HUES64 (cell line): ENCODE measurements at regions not wholly inside any gene's neighbourhood (a gene's known extent, or its start where the extent isn't known, plus 50 kb on each side); places are given as distances from the start of the nearest gene placed in this dataset.

Experiments
- H3K27ac ChIP-seq: 2 replicates; pipeline ENCODE4 v1.7.0; 2013; ENCODE audit warnings: low read depth, low read length, inconsistent platforms
- H3K27me3 ChIP-seq: 2 replicates; pipeline ENCODE4 v1.6.1; 2013; ENCODE audit warnings: mild to moderate bottlenecking, low read length; ENCODE audit not compliant: insufficient read depth
- H3K36me3 ChIP-seq: 2 replicates; pipeline ENCODE4 v1.6.1; 2013; ENCODE audit warnings: mild to moderate bottlenecking, low read length; ENCODE audit not compliant: insufficient read depth
- H3K4me1 ChIP-seq: 2 replicates; pipeline ENCODE4 v1.6.1; 2013; ENCODE audit warnings: mild to moderate bottlenecking, low read length, moderate library complexity; ENCODE audit not compliant: insufficient read depth
- H3K4me3 ChIP-seq: 2 replicates; pipeline ENCODE4 v1.5.1; 2013; ENCODE audit warnings: mild to moderate bottlenecking, low read length, moderate library complexity
- H3K9ac ChIP-seq: 2 replicates; pipeline ENCODE4 v1.6.1; 2013; ENCODE audit warnings: mild to moderate bottlenecking, low read depth, low read length
- H3K9me3 ChIP-seq: 2 replicates; pipeline ENCODE4 v1.6.1; 2013; ENCODE audit warnings: low read depth, low read length; ENCODE audit not compliant: insufficient read depth
- WGBS: fragments of 150-250, 120-280 bp; methylation state at CpG from one replicate; pipeline ENCODE4 v1.1.7; 2013; ENCODE audit warnings: missing lambda C conversion rate; 5-methylcytosine and 5-hydroxymethylcytosine counted together

DNA sequence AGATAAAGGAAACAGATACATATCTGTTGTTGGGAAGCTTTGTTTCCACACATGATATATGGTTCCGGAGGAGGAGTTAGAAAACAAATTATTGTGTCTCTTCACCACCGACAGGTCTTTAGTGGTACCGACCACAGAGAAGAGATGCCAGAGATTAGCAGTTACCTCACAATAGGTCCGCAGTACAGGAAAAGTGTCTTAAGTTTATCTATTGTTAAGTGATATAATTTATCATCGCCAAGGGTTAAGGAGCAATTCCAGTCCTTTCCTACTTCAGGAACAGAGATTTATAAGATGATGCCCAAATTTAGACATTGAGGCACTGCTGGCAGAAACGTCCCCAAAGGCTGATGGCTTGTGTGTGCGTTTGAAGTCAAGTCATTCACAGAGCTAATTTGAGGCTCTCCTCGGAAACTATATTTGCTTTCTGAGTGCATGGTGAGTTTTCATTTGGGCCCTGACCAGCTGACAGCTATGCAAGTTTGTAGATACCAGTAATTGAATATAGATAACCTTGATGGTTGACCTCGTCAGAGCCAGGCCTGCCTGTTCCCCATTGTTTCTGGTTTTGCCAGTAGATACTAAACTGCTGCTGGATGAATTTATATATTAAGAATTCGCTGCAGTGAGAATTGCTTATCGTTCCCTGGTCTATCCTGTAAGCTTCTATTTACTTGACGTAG is 196.4 kb upstream of the IRX3 start:
- H3K9me3 ChIP-seq, result no peaks in the 10 kb centered on the region
- no peaks in the 10 kb centered on the region for H3K36me3 ChIP-seq
- no peak overlapping the region for H3K4me3 ChIP-seq
- H3K4me1 ChIP-seq, result no peaks in the 10 kb centered on the region
- H3K9ac ChIP-seq, result no peak overlapping the region
- WGBS, result 91% methylated on average over 12 of the region's 12 CpGs
- no peak overlapping the region for H3K27ac ChIP-seq
- no peaks in the 10 kb centered on the region for H3K27me3 ChIP-seq

DNA sequence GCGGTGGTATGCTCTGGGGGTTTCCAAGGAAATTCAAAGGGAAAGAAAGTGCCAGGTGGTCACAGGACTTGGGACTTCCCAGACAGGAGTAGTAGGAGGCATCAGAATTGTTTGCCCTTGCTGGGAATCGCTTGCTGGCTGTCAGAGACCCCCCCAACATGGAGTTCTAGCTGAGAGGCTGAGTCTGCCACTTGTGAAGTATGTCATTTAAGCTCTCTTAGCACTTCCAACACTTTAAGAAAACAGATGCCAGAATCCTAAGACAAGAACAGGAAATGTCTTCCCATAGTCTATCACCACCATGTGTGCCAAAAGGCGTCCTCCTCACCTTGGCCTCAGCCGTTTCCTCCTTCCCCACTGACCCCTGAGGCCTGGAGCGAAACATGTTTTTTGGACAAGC is 193.8 kb upstream of the IRX3 start:
- Histone ChIP-seq H3K4me1 (no peaks in the 10 kb centered on the region), H3K36me3 (no peaks in the 10 kb centered on the region), H3K4me3 (no peak overlapping the region), H3K27me3 (no peaks in the 10 kb centered on the region), H3K9me3 (no peaks in the 10 kb centered on the region), H3K9ac (no peak overlapping the region), H3K27ac (no peak overlapping the region)
- whole genome bisulfite sequencing, result 87% methylated on average over 5 of the region's 5 CpGs

DNA sequence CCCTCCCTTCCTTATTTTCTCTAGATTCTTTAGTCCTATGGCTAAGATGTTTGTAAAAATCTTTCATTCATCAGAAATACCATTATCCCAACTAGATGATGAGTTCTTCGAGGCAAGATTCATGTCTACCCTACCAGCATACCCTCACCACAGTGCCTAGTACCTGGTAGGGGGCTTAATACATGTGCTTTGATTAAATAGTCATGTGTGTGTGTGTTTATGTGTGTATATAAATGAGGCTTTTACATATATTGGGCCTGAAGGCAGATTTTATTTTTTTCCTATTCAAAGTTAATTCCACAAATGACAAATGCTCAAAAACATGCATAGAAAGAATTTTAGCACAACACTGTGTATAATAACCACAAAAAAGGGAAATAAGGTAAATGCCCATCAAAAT is 193.0 kb upstream of the IRX3 start:
- no peaks in the 10 kb centered on the region for H3K4me1 ChIP-seq
- H3K4me3 ChIP-seq, result no peak overlapping the region
- no CpG with 5 or more reads among the region's 1 CpG for WGBS
- H3K9me3 ChIP-seq, result no peaks in the 10 kb centered on the region
- H3K36me3 ChIP-seq, result no peaks in the 10 kb centered on the region
- no peak overlapping the region for H3K9ac ChIP-seq
- H3K27ac ChIP-seq, result no peak overlapping the region
- no peaks in the 10 kb centered on the region for H3K27me3 ChIP-seq

DNA sequence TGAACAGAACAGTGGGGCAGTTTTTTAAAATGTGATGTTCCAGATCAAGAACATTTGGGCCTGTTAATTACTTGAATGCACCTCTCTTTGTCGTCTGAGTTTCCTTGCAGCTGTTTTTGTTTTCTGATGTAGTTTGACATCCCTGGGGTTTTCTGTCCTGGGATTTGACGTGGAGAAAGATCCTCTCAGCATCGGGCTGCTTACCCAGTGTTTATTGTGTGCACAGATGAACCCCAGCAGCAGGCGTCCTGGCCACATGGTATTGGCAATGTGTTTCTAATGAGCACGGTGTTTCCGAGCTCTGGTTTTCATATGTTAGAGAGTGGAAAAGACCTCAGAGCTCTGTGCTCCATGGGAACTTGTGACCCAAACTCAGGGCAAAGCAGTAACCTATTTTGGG is 191.1 kb upstream of the IRX3 start:
- Histone ChIP-seq H3K9ac (no peak overlapping the region), H3K36me3 (no peaks in the 10 kb centered on the region), H3K27ac (no peak overlapping the region), H3K27me3 (no peaks in the 10 kb centered on the region), H3K4me1 (no peaks in the 10 kb centered on the region), H3K4me3 (no peak overlapping the region), H3K9me3 (no peaks in the 10 kb centered on the region)
- WGBS, result 92% methylated on average over 6 of the region's 6 CpGs

DNA sequence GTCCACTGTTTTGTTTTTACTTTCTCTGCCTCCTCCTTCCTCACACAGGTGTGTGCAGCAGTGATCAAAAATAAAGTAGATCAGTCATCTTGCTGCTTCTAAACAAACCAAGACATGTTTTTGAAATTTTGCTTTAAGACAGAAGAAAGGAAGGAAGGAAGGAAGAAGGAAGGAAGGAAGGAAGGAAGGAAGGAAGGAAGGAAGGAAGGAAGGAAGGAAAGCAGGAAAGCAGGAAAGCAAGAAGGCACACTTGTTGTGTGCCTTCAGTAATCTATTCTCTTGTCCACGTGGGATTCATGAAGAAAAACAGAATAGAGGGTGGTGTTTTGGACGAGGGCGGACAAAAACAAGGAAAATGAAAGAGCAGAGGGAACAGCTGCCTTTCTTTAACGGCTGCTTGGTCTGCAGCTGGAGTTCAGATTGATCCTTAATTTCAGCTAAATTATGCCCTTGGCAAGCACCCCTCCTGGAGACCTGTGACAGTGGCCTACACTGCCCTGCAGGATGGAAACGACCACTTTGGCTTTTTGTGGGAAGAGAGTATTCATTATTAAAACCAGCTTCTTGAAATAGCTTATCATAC is 188.5 kb upstream of the IRX3 start:
- WGBS, result 90% methylated on average over 5 of the region's 5 CpGs
- Histone ChIP-seq H3K4me1 (no peaks in the 10 kb centered on the region), H3K9me3 (no peaks in the 10 kb centered on the region), H3K27me3 (no peaks in the 10 kb centered on the region), H3K4me3 (no peak overlapping the region), H3K9ac (no peak overlapping the region), H3K36me3 (no peaks in the 10 kb centered on the region), H3K27ac (no peak overlapping the region)

DNA sequence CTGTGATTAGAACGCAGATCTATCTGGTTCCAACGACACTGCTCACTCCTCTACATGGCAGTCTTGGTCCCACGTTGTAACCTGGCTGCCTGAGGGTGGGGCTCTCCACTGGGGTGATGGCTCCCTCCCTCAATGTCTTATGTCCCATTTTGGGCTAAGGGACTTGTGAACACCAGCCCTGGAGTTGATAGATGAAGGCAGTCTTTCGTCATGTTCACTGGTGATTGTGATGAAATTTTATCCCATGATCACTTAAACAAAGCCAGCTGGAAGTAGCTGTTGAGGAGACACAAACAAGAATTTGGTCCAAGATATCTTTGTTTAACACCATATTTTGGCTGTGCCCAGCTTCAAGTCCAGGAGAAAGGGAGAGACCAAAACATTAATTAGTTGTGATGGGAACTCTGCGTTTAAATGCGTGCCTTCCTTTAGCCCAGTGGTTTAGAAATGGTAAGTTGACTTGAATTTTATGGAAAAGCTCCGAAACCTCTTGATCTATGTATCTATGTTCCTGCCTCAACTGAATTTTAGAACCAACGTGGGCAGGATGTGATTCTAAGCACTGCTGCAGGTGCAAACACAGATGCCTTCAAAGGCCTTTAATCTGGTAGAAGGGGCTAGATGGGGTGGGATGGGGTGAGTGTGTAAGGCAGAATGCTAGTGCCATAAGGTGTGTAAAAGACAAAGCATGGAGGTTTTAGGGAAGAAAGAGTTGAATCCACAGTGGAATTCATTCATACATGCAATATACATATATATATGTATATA is 186.8 kb upstream of the IRX3 start:
- Histone ChIP-seq H3K4me3 (no peak overlapping the region), H3K4me1 (no peaks in the 10 kb centered on the region), H3K27me3 (no peaks in the 10 kb centered on the region), H3K36me3 (no peaks in the 10 kb centered on the region), H3K27ac (no peak overlapping the region), H3K9me3 (no peaks in the 10 kb centered on the region), H3K9ac (no peak overlapping the region)
- 88% methylated on average over 8 of the region's 8 CpGs for WGBS

DNA sequence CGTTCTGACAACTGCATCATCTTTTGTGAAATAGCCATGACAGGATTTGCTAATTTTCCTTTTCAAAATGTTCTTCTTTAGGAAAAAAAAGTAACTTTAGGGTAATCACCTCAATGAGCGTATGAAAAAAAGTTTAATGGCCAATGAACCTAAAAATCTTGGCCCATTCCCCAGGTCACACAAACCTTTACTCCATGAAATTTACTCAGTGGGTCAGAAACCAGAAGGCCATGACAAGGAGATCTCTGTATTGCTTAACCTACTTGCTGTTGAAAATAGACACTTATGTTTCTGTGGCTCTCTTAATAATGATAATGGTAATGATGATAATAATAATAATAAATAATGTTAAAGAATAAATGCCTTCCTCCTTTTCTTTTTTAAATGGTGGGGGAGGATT is 180.8 kb upstream of the IRX3 start:
- no peak overlapping the region for H3K27ac ChIP-seq
- no peak overlapping the region for H3K9ac ChIP-seq
- H3K27me3 ChIP-seq, result no peaks in the 10 kb centered on the region
- no peaks in the 10 kb centered on the region for H3K36me3 ChIP-seq
- no peak overlapping the region for H3K4me3 ChIP-seq
- peaks cover 4% of the 10 kb centered on the region; the same call in 1 of the 2 replicates for H3K9me3 ChIP-seq
- 97% methylated on average over 2 of the region's 2 CpGs for WGBS
- H3K4me1 ChIP-seq, result peaks cover 7% of the 10 kb centered on the region

DNA sequence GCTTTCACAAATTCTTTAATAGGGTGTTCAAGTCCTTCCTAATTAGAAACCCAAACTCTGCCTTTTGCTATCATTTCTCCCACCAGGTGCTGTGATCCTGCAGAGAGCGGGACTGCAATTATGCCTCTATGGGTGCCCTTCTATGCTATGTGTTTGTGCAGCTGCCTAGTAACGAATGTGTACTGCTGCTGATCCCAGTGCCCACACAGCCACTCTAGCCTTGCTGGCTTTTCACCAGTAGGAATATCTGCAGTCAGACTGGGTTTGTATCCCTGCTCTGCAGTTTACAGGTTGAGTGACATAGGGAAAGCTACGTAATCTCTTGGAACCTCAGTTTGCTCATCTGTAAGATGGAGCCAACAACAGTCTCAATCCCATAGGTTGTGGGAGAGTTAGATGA is 179.6 kb upstream of the IRX3 start:
- peaks cover 17% of the 10 kb centered on the region for H3K4me1 ChIP-seq
- H3K27ac ChIP-seq, result no peak overlapping the region
- peaks cover 4% of the 10 kb centered on the region; the same call in 1 of the 2 replicates for H3K9me3 ChIP-seq
- no peak overlapping the region for H3K4me3 ChIP-seq
- no peak overlapping the region for H3K9ac ChIP-seq
- 96% methylated on average over 3 of the region's 3 CpGs for WGBS
- H3K27me3 ChIP-seq, result no peaks in the 10 kb centered on the region
- H3K36me3 ChIP-seq, result no peaks in the 10 kb centered on the region

DNA sequence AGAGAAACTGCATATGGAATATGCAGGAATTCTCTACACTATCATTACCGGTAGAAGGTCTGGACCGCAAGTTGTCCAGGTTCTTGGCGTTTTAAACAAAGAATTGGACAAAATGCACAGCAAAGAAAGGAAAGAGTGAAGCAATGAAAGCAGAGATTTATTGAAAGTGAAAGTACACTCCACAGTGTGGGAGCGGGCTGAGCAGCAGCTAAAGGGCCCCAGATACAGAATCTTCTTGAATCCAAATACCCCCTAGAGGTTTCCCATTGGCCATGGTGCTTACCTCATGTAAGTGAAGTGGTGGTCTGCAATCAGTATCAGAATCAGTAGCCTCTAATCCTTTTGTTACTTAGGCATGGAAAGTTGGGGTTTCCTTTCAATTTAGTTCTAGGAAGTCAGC is 178.5 kb upstream of the IRX3 start:
- Histone ChIP-seq H3K9me3 (peaks cover 4% of the 10 kb centered on the region; the same call in 1 of the 2 replicates), H3K9ac (no peak overlapping the region), H3K27ac (no peak overlapping the region), H3K36me3 (no peaks in the 10 kb centered on the region), H3K27me3 (no peaks in the 10 kb centered on the region), H3K4me1 (peaks cover 23% of the 10 kb centered on the region), H3K4me3 (no peak overlapping the region)
- 95% methylated on average over 4 of the region's 4 CpGs for WGBS

DNA sequence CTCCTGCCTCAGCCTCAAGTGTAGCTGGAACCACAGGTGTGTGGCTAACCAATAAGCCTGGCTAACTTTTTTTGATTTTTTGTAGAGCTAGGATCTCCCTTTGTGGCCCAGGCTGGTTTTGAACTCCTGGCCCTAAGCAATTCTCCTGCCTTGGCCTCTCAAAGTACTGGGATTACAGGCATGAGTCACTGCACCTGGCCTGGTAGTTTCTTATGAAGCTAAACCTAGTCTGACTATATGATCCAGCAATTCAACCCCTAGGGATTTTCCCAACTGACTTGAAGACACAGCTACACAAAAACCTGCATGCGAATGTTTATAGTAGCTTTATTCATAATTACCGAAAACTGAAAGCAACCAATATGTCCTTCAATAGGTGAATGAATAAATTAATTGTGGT is 176.2 kb upstream of the IRX3 start:
- 100% methylated on average over 1 of the region's 2 CpGs for WGBS
- Histone ChIP-seq H3K9ac (no peak overlapping the region), H3K9me3 (peaks cover 4% of the 10 kb centered on the region; the same call in 1 of the 2 replicates)

DNA sequence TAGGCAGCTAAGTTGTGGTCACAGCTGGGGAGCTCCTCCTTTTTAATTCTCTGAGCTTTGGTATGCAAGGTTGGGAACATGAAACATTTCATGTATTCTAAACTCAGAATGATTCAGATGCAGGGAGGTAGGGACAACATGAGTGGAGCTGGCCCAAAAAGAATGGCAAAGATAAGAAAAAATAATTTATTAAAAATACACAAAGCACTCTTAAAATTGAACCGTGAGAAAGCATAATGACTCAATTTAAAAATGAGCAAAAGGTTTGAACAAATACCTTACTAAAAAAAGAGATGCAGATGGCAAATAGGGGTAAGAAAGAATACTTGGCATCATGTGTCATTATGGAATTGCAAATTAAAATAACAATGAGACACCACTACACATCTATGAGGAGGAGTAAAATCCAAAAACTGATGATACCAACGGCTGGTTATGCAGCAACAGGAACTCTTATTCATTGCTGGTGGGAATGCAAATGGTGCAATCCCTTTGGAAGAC is 175.6 kb upstream of the IRX3 start:
- Histone ChIP-seq H3K4me1 (peaks cover 26% of the 10 kb centered on the region), H3K27me3 (no peaks in the 10 kb centered on the region), H3K9me3 (peaks cover 4% of the 10 kb centered on the region; the same call in 1 of the 2 replicates), H3K27ac (no peak overlapping the region; the same call in 1 of the 2 replicates), H3K36me3 (no peaks in the 10 kb centered on the region), H3K9ac (no peak overlapping the region), H3K4me3 (no peak overlapping the region)
- 100% methylated on average over 1 of the region's 2 CpGs for WGBS

More for the DNA sequence above, 176.2 kb upstream of the IRX3 start:
- Histone ChIP-seq H3K27me3 (no peaks in the 10 kb centered on the region), H3K4me3 (no peak overlapping the region), H3K27ac (no peak overlapping the region), H3K4me1 (peaks cover 29% of the 10 kb centered on the region), H3K36me3 (no peaks in the 10 kb centered on the region)
